ENCODE measurements at regions not wholly inside any gene's neighbourhood (a gene's known extent, or its start where the extent isn't known, plus 50 kb on each side); places are given as distances from the start of the nearest gene placed in this dataset.

- intact Hi-C loops (cut with DNase I): no loop called here
- Histone ChIP-seq H3K27me3 (no peaks in the 10 kb centered on the region), H3K4me1 (no peaks in the 10 kb centered on the region), H3K9me3 (no peaks in the 10 kb centered on the region), H3K36me3 (no peaks in the 10 kb centered on the region), H3K27ac (no peak overlapping the region), H3K4me3 (replicated peaks in 1 of 3) (no peak overlapping the region)
- DNase-seq: no peak
- TF ChIP-seq POLR2A (IDR thresholded peaks at IDR 0.05) (no peak), CTCF (IDR thresholded peaks at IDR 0.05) (no peak)
Measured at GRCh38 chr2:16120591-16121180, 180.3 kb downstream of the MYCN start.

- Histone ChIP-seq H3K9me3 (no peaks in the 10 kb centered on the region), H3K36me3 (no peaks in the 10 kb centered on the region), H3K27me3 (no peaks in the 10 kb centered on the region), H3K4me1 (no peaks in the 10 kb centered on the region), H3K27ac (no peak overlapping the region), H3K4me3 (replicated peaks in 1 of 3) (no peak overlapping the region)
- TF ChIP-seq POLR2A (IDR thresholded peaks at IDR 0.05): no peak
- TF ChIP-seq CTCF (IDR thresholded peaks at IDR 0.05): no peak
- no peak for DNase-seq
- intact Hi-C loops (cut with DNase I): no loop called here
- WGBS, 2 donors: 90 to 95% methylated on average over 3 of the region's 3 CpGs
Measured at GRCh38 chr2:16119741-16120140, 179.4 kb downstream of the MYCN start.

- no peak for TF ChIP-seq CTCF (IDR thresholded peaks at IDR 0.05)
- TF ChIP-seq POLR2A (IDR thresholded peaks at IDR 0.05): no peak
- no peaks in the 10 kb centered on the region for H3K36me3 ChIP-seq
- WGBS, 2 donors: 82 to 89% methylated on average over 5 of the region's 5 CpGs
- DNase-seq: no peak
- no peaks in the 10 kb centered on the region for H3K4me1 ChIP-seq
- H3K27ac ChIP-seq: no peak overlapping the region
- H3K4me3 ChIP-seq (replicated peaks in 1 of 3): no peak overlapping the region
- no peaks in the 10 kb centered on the region for H3K27me3 ChIP-seq
- intact Hi-C loops (cut with DNase I): no loop called here
- H3K9me3 ChIP-seq: no peaks in the 10 kb centered on the region
Measured at GRCh38 chr2:16118611-16119590, 178.6 kb downstream of the MYCN start.

- no peak for DNase-seq
- no peaks in the 10 kb centered on the region for H3K4me1 ChIP-seq
- H3K36me3 ChIP-seq: no peaks in the 10 kb centered on the region
- H3K27me3 ChIP-seq: no peaks in the 10 kb centered on the region
- H3K4me3 ChIP-seq (replicated peaks in 1 of 3): no peak overlapping the region
- intact Hi-C loops (cut with DNase I): no loop called here
- TF ChIP-seq POLR2A (IDR thresholded peaks at IDR 0.05): no peak
- 94 to 95% methylated on average over 9 of the region's 9 CpGs for WGBS, 2 donors
- H3K27ac ChIP-seq: no peak overlapping the region
- H3K9me3 ChIP-seq: no peaks in the 10 kb centered on the region
Measured at GRCh38 chr2:16117791-16118610, 177.7 kb downstream of the MYCN start.

- H3K9me3 ChIP-seq: no peaks in the 10 kb centered on the region
- H3K4me1 ChIP-seq: no peaks in the 10 kb centered on the region
- intact Hi-C loops (cut with DNase I): no loop called here
- no peaks in the 10 kb centered on the region for H3K27me3 ChIP-seq
- no peak overlapping the region for H3K4me3 ChIP-seq (replicated peaks in 1 of 3)
- no peak for TF ChIP-seq POLR2A (IDR thresholded peaks at IDR 0.05)
- TF ChIP-seq CTCF (IDR thresholded peaks at IDR 0.05): no peak
- DNase-seq: no peak
- WGBS, 2 donors: 90% methylated on average over 9 of the region's 9 CpGs
- no peak overlapping the region for H3K27ac ChIP-seq
- no peaks in the 10 kb centered on the region for H3K36me3 ChIP-seq
Measured at GRCh38 chr2:16117021-16117700, 176.8 kb downstream of the MYCN start.

All from thyroid gland (tissue), 4 donors.